IPS-15b (cell line): ENCODE measurements at regions not wholly inside any gene's neighbourhood (a gene's known extent, or its start where the extent isn't known, plus 50 kb on each side); places are given as distances from the start of the nearest gene placed in this dataset.
"Not testable (repeated sequence)": the region's sequence is repeated elsewhere in the genome, so short reads cannot be mapped to it uniquely, and the experiment has no call there.

Experiments
- H3K27me3 ChIP-seq: one replicate; pipeline ENCODE4 v1.6.1; 2013; ENCODE audit warnings: low read length; ENCODE audit not compliant: control insufficient read depth, insufficient read depth
- H3K36me3 ChIP-seq: one replicate; pipeline ENCODE4 v1.6.1; 2013; ENCODE audit warnings: low read length; ENCODE audit not compliant: control insufficient read depth, insufficient read depth
- H3K4me1 ChIP-seq: one replicate; pipeline ENCODE4 v1.6.1; 2013; ENCODE audit warnings: mild to moderate bottlenecking, low read length; ENCODE audit not compliant: control insufficient read depth, insufficient read depth
- H3K4me3 ChIP-seq: one replicate; pipeline ENCODE4 v1.5.1; 2013; ENCODE audit warnings: low read depth, low read length
- H3K9ac ChIP-seq: one replicate; pipeline ENCODE4 v1.6.1; 2013; ENCODE audit warnings: low read depth, mild to moderate bottlenecking, low read length
- H3K9me3 ChIP-seq: one replicate; pipeline ENCODE4 v1.6.1; 2013; ENCODE audit warnings: mild to moderate bottlenecking, low read length; ENCODE audit not compliant: control insufficient read depth, insufficient read depth

DNA sequence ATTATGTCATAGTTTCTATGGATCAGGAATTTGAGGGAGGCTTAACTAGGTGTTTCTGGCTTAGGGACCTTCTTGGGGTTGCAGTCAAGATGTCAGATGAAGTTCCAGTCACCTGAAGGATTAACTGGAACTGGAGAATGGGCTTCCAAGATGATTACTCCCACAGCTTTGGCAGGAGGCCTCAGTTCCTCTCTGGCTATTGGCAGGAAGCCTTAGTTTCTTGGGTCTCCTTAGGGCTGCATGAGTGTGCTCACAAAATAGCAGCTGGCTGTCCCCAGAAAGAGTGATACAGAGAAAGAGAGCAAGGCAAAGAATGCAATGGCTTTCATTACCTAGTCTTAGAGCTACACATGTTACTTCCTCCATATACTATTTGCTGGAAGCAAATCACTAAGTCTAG, 138.1 kb upstream of the TLE4 start:
- no peak overlapping the region for H3K9ac ChIP-seq
- H3K9me3 ChIP-seq: no peaks in the 10 kb centered on the region
- no peak overlapping the region for H3K4me3 ChIP-seq
- H3K4me1 ChIP-seq: no peaks in the 10 kb centered on the region
- peaks cover 21% of the 10 kb centered on the region for H3K27me3 ChIP-seq
- H3K36me3 ChIP-seq: no peaks in the 10 kb centered on the region

- not testable (repeated sequence) for H3K36me3 ChIP-seq, H3K4me1 ChIP-seq, H3K9ac ChIP-seq, H3K9me3 ChIP-seq
- H3K27me3 ChIP-seq: peaks cover 23% of the 10 kb centered on the region
- H3K4me3 ChIP-seq: peak overlapping the region; percentile 52
These were observed 132.5 kb upstream of the TLE4 start for GRCh38 chr9:79439221-79439620.

DNA sequence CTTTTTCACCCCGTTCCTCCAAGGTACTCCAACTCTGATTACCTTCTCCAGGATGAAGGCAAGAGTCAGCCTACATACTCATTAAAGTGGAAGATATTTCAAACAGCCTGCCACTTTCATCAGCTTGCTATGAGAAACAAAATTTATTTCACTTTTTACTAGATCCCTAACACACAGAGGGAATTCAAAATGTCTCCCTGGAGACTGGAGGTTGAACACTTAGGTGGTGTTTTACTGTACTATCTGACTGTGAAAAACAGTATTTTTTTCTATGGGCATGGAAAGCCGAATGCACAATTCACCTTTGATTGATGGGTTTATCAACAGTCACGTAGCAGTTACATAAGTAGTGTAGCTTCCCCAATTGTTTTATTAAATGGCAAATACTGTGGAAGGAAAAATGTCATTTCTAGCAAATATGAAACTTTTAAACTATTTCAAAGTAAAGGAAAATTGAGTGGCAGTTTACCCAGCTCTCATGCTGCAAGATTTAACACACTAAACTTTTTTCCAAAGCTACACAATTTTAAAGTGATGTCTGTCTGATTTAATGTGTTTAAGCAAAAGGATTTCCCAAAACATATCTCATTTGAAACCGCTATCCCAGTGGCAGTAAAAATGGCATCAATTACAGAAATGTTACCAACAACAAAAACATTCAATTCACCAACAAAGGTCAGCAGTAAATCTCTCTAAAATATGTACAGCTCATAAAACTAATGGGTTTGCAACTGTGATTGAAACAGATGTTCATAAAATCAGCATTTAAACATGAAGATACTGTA, 125.0 kb upstream of the TLE4 start:
- Histone ChIP-seq H3K4me1 (peaks cover 5% of the 10 kb centered on the region), H3K4me3 (no peak overlapping the region), H3K9ac (no peak overlapping the region), H3K36me3 (no peaks in the 10 kb centered on the region), H3K9me3 (no peaks in the 10 kb centered on the region), H3K27me3 (no peaks in the 10 kb centered on the region)

GRCh38 chr9:79447308-79447605, 124.5 kb upstream of the TLE4 start:
- H3K27me3 ChIP-seq: no peaks in the 10 kb centered on the region
- H3K9ac ChIP-seq: no peak overlapping the region
- H3K4me1 ChIP-seq: peaks cover 5% of the 10 kb centered on the region
- no peak overlapping the region for H3K4me3 ChIP-seq
- H3K9me3 ChIP-seq: no peaks in the 10 kb centered on the region
- H3K36me3 ChIP-seq: no peaks in the 10 kb centered on the region

- H3K4me3 ChIP-seq: no peak overlapping the region
- H3K9ac ChIP-seq: no peak overlapping the region
- H3K9me3 ChIP-seq: no peaks in the 10 kb centered on the region
- H3K27me3 ChIP-seq: no peaks in the 10 kb centered on the region
- H3K36me3 ChIP-seq: no peaks in the 10 kb centered on the region
- H3K4me1 ChIP-seq: peaks cover 5% of the 10 kb centered on the region
These were observed 124.0 kb upstream of the TLE4 start for GRCh38 chr9:79447762-79448161.

DNA sequence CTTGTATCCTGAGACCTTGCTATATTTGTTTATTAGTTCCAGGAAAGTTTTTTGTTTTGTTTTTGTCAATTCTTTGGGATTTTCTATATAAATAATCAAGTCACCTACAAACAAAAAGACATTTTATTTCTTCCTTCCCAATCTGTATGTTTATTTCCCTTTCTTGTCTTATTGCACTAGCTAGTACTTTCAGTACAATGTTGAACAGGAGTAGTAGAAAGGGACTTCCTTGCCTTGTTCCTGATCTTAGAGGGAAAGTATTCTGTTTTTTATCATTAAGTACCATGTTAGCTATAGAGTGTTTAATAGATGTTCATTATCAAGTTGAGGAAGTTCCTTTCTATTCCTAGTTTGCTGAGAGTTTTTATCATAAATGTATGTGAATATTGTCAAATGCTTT, 119.5 kb upstream of the TLE4 start:
- no peaks in the 10 kb centered on the region for H3K36me3 ChIP-seq
- no peak overlapping the region for H3K4me3 ChIP-seq
- H3K9me3 ChIP-seq: no peaks in the 10 kb centered on the region
- H3K4me1 ChIP-seq: peaks cover 5% of the 10 kb centered on the region
- H3K9ac ChIP-seq: no peak overlapping the region
- no peaks in the 10 kb centered on the region for H3K27me3 ChIP-seq

DNA sequence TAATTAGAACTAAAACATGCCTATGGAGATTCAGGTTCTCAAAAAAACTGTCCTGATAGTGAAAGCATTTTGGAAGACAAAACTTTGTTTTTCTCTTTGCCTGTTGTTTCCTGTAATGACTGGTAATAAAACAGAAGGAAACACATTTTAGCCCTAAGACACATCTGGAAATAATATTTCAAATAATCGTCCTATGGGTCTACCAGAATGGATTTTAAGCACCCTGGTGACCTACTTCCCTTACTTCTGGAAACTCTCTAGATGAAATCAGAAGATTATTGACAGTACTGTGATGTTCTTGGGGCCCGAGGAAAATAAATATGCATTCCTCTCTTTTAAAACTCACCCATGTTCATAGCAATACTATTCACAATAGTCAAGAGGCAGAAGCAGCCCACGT, 110.1 kb upstream of the TLE4 start:
- H3K9me3 ChIP-seq: no peaks in the 10 kb centered on the region
- no peaks in the 10 kb centered on the region for H3K36me3 ChIP-seq
- H3K4me3 ChIP-seq: no peak overlapping the region
- H3K9ac ChIP-seq: no peak overlapping the region
- no peaks in the 10 kb centered on the region for H3K27me3 ChIP-seq
- no peaks in the 10 kb centered on the region for H3K4me1 ChIP-seq

GRCh38 chr9:79465156-79465555, 106.6 kb upstream of the TLE4 start:
- Histone ChIP-seq H3K4me3 (no peak overlapping the region), H3K9ac (no peak overlapping the region), H3K9me3 (no peaks in the 10 kb centered on the region), H3K27me3 (no peaks in the 10 kb centered on the region), H3K36me3 (no peaks in the 10 kb centered on the region), H3K4me1 (no peaks in the 10 kb centered on the region)

DNA sequence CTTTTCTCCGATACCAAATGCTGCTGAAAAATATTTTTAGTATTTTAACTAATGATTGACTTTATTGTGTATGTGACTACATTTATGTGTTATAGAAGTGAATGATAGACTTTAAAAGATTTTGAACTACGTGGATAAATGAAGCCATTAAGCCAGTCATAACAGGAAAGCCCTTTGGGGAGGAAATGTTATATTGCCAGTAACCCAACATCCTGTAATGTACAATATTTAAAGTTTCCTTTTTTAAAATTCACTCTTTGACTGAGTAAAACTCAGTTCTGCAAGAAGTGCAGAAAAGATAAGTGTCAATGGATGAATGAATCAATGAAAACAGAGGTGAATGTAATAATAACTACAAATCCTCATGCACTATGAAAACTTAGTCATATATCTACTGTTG, 102.6 kb upstream of the TLE4 start:
- Histone ChIP-seq H3K9me3 (no peaks in the 10 kb centered on the region), H3K4me3 (no peak overlapping the region), H3K9ac (no peak overlapping the region), H3K27me3 (no peaks in the 10 kb centered on the region), H3K36me3 (no peaks in the 10 kb centered on the region), H3K4me1 (no peaks in the 10 kb centered on the region)

- Histone ChIP-seq H3K9me3 (no peaks in the 10 kb centered on the region), H3K4me1 (no peaks in the 10 kb centered on the region), H3K27me3 (no peaks in the 10 kb centered on the region), H3K4me3 (no peak overlapping the region), H3K36me3 (no peaks in the 10 kb centered on the region), H3K9ac (no peak overlapping the region)
These were observed 100.8 kb upstream of the TLE4 start for GRCh38 chr9:79470954-79471353.

DNA sequence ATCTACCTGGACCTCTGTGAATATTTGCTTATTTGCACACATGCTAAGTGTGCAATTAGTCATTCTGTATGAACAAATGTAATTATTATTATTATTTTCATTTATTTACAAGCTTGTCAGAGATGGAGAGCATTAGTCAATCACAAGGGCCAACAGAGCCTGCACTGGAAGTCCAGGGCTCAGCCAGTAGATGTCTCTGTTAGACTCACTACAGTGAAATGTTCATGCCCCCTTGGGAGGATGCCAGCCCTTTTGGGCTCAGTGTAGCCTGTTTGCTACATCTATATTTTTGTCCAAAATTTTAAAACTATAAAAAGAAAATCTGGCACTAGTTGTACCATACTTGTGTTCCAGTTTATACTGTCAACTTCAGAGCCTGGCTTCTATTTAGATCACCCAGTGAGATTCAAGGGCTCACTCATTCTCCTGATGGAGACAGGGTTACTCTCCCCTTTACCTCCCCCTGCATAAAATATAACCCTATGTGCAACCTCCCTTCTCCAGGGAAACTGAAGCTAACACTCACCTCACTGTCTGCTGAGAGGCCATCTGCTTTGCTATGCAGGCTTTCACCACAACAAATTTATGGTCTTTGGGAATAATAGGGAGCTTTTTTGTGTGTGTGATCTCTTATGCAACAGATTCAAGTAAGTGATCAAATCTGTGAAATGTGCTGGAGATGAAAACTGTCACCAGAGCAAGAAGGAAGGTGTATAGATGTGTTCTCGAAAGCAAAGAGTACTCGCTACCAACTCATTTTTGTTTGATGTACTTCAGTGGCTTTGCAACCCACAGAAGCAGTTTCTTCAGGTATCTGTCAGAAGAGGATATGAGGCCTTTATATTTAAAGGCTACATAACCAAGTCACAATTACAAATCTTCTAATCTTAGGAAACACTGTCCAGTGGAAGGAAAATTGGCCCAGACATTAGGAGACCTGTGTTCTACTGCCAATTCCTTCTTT, 99.9 kb upstream of the TLE4 start:
- Histone ChIP-seq H3K36me3 (no peaks in the 10 kb centered on the region), H3K4me3 (no peak overlapping the region), H3K4me1 (no peaks in the 10 kb centered on the region), H3K9me3 (no peaks in the 10 kb centered on the region), H3K27me3 (no peaks in the 10 kb centered on the region), H3K9ac (no peak overlapping the region)

DNA sequence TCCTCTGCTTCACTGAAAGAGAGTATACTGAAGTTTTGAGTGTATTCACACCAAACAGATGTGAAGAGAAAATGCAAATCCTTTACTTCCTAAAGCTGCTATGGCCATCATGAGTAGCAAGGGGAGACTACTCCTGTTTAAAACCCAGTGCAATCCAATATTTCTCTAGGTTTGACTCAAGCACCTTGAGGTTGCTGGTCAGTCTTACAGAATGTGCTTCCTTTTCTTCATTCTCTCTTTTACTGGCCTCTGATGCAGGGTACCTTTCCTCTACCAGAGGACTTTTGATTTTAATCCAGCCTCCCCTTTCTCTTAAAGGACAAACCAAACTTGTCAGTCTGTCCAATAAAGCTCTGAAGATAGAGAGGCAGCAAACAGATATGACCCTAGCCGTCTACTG, 98.1 kb upstream of the TLE4 start:
- Histone ChIP-seq H3K27me3 (no peaks in the 10 kb centered on the region), H3K4me3 (no peak overlapping the region), H3K36me3 (no peaks in the 10 kb centered on the region), H3K4me1 (no peaks in the 10 kb centered on the region), H3K9ac (no peak overlapping the region), H3K9me3 (no peaks in the 10 kb centered on the region)
